ENCODE measurements at regions not wholly inside any gene's neighbourhood (a gene's known extent, or its start where the extent isn't known, plus 50 kb on each side); places are given as distances from the start of the nearest gene placed in this dataset.

GRCh38 chr12:39240587-39240986 lies 202.3 kb downstream of the KIF21A start:
- TF ChIP-seq CTCF (IDR thresholded peaks at IDR 0.05; ENCODE audit: low read depth, low read length, missing control alignments), result no peak
- DNase-seq (ENCODE audit: extremely low read depth, low read depth), result no peak
- H3K4me3 ChIP-seq (replicated peaks; ENCODE audit: low read depth, low read length), result no peak overlapping the region

- TF ChIP-seq CTCF (IDR thresholded peaks at IDR 0.05; ENCODE audit: low read depth, low read length, missing control alignments), result no peak
- DNase-seq (ENCODE audit: extremely low read depth, low read depth), result no peak
Observed at GRCh38 chr12:39239490-39240486, 203.1 kb downstream of the KIF21A start.

GRCh38 chr12:39237004-39237403 lies 205.9 kb downstream of the KIF21A start:
- no peak for TF ChIP-seq CTCF (IDR thresholded peaks at IDR 0.05; ENCODE audit: low read depth, low read length, missing control alignments)
- no peak overlapping the region for H3K4me3 ChIP-seq (replicated peaks; ENCODE audit: low read depth, low read length)
- no peak for DNase-seq (ENCODE audit: extremely low read depth, low read depth)

More at GRCh38 chr12:39239490-39240486, 203.1 kb downstream of the KIF21A start:
- no peak overlapping the region for H3K4me3 ChIP-seq (replicated peaks; ENCODE audit: low read depth, low read length)

- TF ChIP-seq CTCF (IDR thresholded peaks at IDR 0.05; ENCODE audit: low read depth, low read length, missing control alignments), result no peak
- H3K4me3 ChIP-seq (replicated peaks; ENCODE audit: low read depth, low read length), result no peak overlapping the region
- no peak for DNase-seq (ENCODE audit: extremely low read depth, low read depth)
Observed at GRCh38 chr12:39235990-39236767, 206.7 kb downstream of the KIF21A start.

- TF ChIP-seq CTCF (IDR thresholded peaks at IDR 0.05; ENCODE audit: low read depth, low read length, missing control alignments), result no peak
Observed at GRCh38 chr12:39230086-39230485, 212.8 kb downstream of the KIF21A start.

GRCh38 chr12:39227218-39227617 lies 215.7 kb downstream of the KIF21A start:
- no peak for TF ChIP-seq CTCF (IDR thresholded peaks at IDR 0.05; ENCODE audit: low read depth, low read length, missing control alignments)
- DNase-seq (ENCODE audit: extremely low read depth, low read depth), result no peak
- H3K4me3 ChIP-seq (replicated peaks; ENCODE audit: low read depth, low read length), result no peak overlapping the region

More at GRCh38 chr12:39230086-39230485, 212.8 kb downstream of the KIF21A start:
- no peak overlapping the region for H3K4me3 ChIP-seq (replicated peaks; ENCODE audit: low read depth, low read length)
- DNase-seq (ENCODE audit: extremely low read depth, low read depth), result no peak

Data from HFF-Myc (cell line).